GM23338 (cell line): ENCODE measurements at regions not wholly inside any gene's neighbourhood (a gene's known extent, or its start where the extent isn't known, plus 50 kb on each side); places are given as distances from the start of the nearest gene placed in this dataset.

Source experiments
- ATAC-seq: fragments of 200-7000 bp; cut with Tn5 transposase; 3 replicates; pipeline ENCODE4 v1.9.1; 2020
- DNase-seq: peaks from one replicate; pipeline ENCODE4 v3.0.0-alpha.2; 2015; ENCODE audit warnings: low spot score
- H2AFZ ChIP-seq: fragments of 200-600 bp; sonication (generic); 2 replicates; pipeline ENCODE4 v1.8.0; 2016; ENCODE audit warnings: antibody characterized with exemption, mild to moderate bottlenecking, moderate library complexity
- H3F3A ChIP-seq: fragments of 200-600 bp; sonication (generic); replicated peaks from 2 replicates; pipeline ENCODE4 v1.8.0; 2017; ENCODE audit warnings: antibody characterized with exemption, mixed run types, low read depth
- H3K27ac ChIP-seq: fragments of 200-600 bp; sonication (generic); 2 replicates; pipeline ENCODE4 v1.6.1; 2016; ENCODE audit warnings: low read depth
- H3K27me3 ChIP-seq: fragments of 200-600 bp; sonication (generic); 2 replicates; pipeline ENCODE4 v1.8.0; 2016; ENCODE audit warnings: mild to moderate bottlenecking, mixed run types, moderate library complexity; ENCODE audit not compliant: insufficient read depth
- H3K36me3 ChIP-seq: fragments of 200-600 bp; sonication (generic); 2 replicates; pipeline ENCODE4 v1.8.0; 2016; ENCODE audit warnings: mild to moderate bottlenecking; ENCODE audit not compliant: insufficient read depth
- H3K4me1 ChIP-seq: fragments of 200-600 bp; sonication (generic); 2 replicates; pipeline ENCODE4 v1.8.0; 2016; ENCODE audit warnings: mild to moderate bottlenecking, moderate library complexity; ENCODE audit not compliant: insufficient read depth
- H3K4me2 ChIP-seq: fragments of 200-600 bp; sonication (generic); 2 replicates; pipeline ENCODE4 v1.7.1; 2017; ENCODE audit warnings: mixed run types
- H3K4me3 ChIP-seq: fragments of 200-600 bp; sonication (generic); 2 replicates; pipeline ENCODE4 v1.6.1; 2016; ENCODE audit warnings: mixed run types
- H3K79me2 ChIP-seq: fragments of 200-600 bp; sonication (generic); replicated peaks from 2 replicates; pipeline ENCODE4 v1.8.0; 2017; ENCODE audit warnings: mild to moderate bottlenecking; ENCODE audit not compliant: insufficient read depth
- H3K9me2 ChIP-seq: fragments of 200-600 bp; sonication (generic); 2 replicates; pipeline ENCODE4 v1.8.0; 2017; ENCODE audit not compliant: insufficient read depth
- H4K20me1 ChIP-seq: fragments of 200-600 bp; sonication (generic); replicated peaks from 2 replicates; pipeline ENCODE4 v1.8.0; 2017; ENCODE audit warnings: mild to moderate bottlenecking; ENCODE audit not compliant: insufficient read depth
- H3K27ac Mint-ChIP-seq: 2 replicates; pipeline ENCODE4 v1.8.0; 2020; ENCODE audit warnings: inconsistent platforms, mild to moderate bottlenecking, moderate library complexity, mixed read lengths
- H3K27me3 Mint-ChIP-seq: 3 replicates; pipeline ENCODE4 v1.8.0; 2022; ENCODE audit warnings: low read depth, mild to moderate bottlenecking, moderate library complexity, mixed read lengths, inconsistent platforms; ENCODE audit not compliant: insufficient read depth, poor library complexity
- H3K36me3 Mint-ChIP-seq: 3 replicates; pipeline ENCODE4 v1.8.0; 2021; ENCODE audit warnings: low read depth, mild to moderate bottlenecking, inconsistent platforms, moderate library complexity, mixed read lengths
- H3K4me1 Mint-ChIP-seq: 3 replicates; pipeline ENCODE4 v1.8.0; 2020; ENCODE audit warnings: mild to moderate bottlenecking, inconsistent platforms, mixed read lengths
- H3K4me3 Mint-ChIP-seq: 3 replicates; pipeline ENCODE4 v1.8.0; 2021; ENCODE audit warnings: moderate library complexity, mild to moderate bottlenecking, inconsistent platforms, mixed read lengths
- H3K9me3 Mint-ChIP-seq: 3 replicates; pipeline ENCODE4 v1.8.0; 2020; ENCODE audit warnings: moderate library complexity, mild to moderate bottlenecking, inconsistent platforms, mixed read lengths
- CREB1 ChIP-seq: fragments of 250-450 bp; sonication (Bioruptor Pico); IDR thresholded peaks from 2 replicates; pipeline ENCODE4 v1.5.0; 2020; ENCODE audit warnings: low read depth, mild to moderate bottlenecking, moderate library complexity
- CTCF ChIP-seq, 2 experiments: fragments of 200-600 bp in 1 of 2; sonication (generic) in 1 of 2; conservative IDR thresholded peaks; 2 replicates each; pipeline versions ENCODE4 v1.5.1 to v1.6.1; 2016 to 2017; ENCODE audit warnings: antibody characterized with exemption in 2 of 2, low read depth in 2 of 2, mild to moderate bottlenecking in 2 of 2, moderate library complexity in 1 of 2
- ETS1 ChIP-seq: IDR thresholded peaks from 2 replicates; pipeline ENCODE4 v1.6.1; 2016; ENCODE audit warnings: antibody characterized with exemption
- EZH2 ChIP-seq: fragments of 200-600 bp; sonication (generic); IDR thresholded peaks from one replicate; pipeline ENCODE4 v1.8.0; 2017; ENCODE audit warnings: antibody characterized with exemption, mild to moderate bottlenecking, low read depth; ENCODE audit not compliant: unreplicated experiment
- EZH2phosphoT487 ChIP-seq: fragments of 200-600 bp; sonication (generic); IDR thresholded peaks from one replicate; pipeline ENCODE4 v1.8.1; 2018; ENCODE audit warnings: antibody characterized with exemption; ENCODE audit not compliant: unreplicated experiment
- JUNB ChIP-seq: IDR thresholded peaks from one replicate; pipeline ENCODE4 v1.6.1; 2016; ENCODE audit warnings: antibody characterized with exemption; ENCODE audit not compliant: unreplicated experiment
- NANOG ChIP-seq: IDR thresholded peaks from 2 replicates; pipeline ENCODE4 v1.6.1; 2016; ENCODE audit warnings: antibody characterized with exemption, borderline replicate concordance
- POLR2AphosphoS5 ChIP-seq: IDR thresholded peaks from 2 replicates; pipeline ENCODE4 v1.6.1; 2016; ENCODE audit warnings: antibody characterized with exemption, low read depth
- REST ChIP-seq: IDR thresholded peaks from one replicate; pipeline ENCODE4 v1.6.1; 2018; ENCODE audit warnings: antibody characterized with exemption; ENCODE audit not compliant: unreplicated experiment
- STAT1 ChIP-seq: IDR thresholded peaks from one replicate; pipeline ENCODE4 v1.6.1; 2016; ENCODE audit warnings: antibody characterized with exemption; ENCODE audit not compliant: unreplicated experiment
- ZNF114 ChIP-seq: fragments of 250-450 bp; sonication (Bioruptor Pico); IDR thresholded peaks from 2 replicates; pipeline ENCODE4 v1.5.0; 2020; ENCODE audit warnings: mild to moderate bottlenecking, moderate library complexity
- ZNF331 ChIP-seq: fragments of 250-450 bp; sonication (Bioruptor Pico); IDR thresholded peaks from 2 replicates; pipeline ENCODE4 v1.5.0; 2020; ENCODE audit warnings: low read depth, mild to moderate bottlenecking, moderate library complexity
- ZNF462 ChIP-seq: fragments of 250-450 bp; sonication (Bioruptor Pico); IDR thresholded peaks from 2 replicates; pipeline ENCODE4 v1.5.0; 2020; ENCODE audit warnings: mild to moderate bottlenecking, moderate library complexity

GRCh38 chr2:103506812-103507211, 745.0 kb downstream of the TMEM182 start:
- no peak overlapping the region for H3K27ac ChIP-seq
- no peaks in the 10 kb centered on the region for H3K9me2 ChIP-seq
- no peak overlapping the region for H3K4me2 ChIP-seq
- Mint-ChIP-seq H3K9me3 (no peaks in the 10 kb centered on the region), H3K4me3 (no peak overlapping the region), H3K27ac (no peak overlapping the region), H3K4me1 (no peaks in the 10 kb centered on the region), H3K27me3 (no peaks in the 10 kb centered on the region), H3K36me3 (no peaks in the 10 kb centered on the region)
- no peak for DNase-seq
- H2AFZ ChIP-seq = no peak overlapping the region
- H3K27me3 ChIP-seq = no peaks in the 10 kb centered on the region
- H3F3A ChIP-seq = no peaks in the 10 kb centered on the region
- no peaks in the 10 kb centered on the region for H4K20me1 ChIP-seq
- no peak for ATAC-seq
- H3K79me2 ChIP-seq = no peaks in the 10 kb centered on the region
- no peak overlapping the region for H3K4me3 ChIP-seq
- H3K4me1 ChIP-seq = no peaks in the 10 kb centered on the region
- TF ChIP-seq CREB1 (CRISPR knock-in tag) (no peak), STAT1 (no peak), ZNF462 (CRISPR knock-in tag) (no peak), NANOG (no peak), ZNF114 (CRISPR knock-in tag) (no peak), ZNF331 (CRISPR knock-in tag) (no peak), JUNB (no peak), CTCF (conservative IDR thresholded peaks at IDR 0.05; ENCODE audit: low read depth in 2 of 2) (no peak), POLR2AphosphoS5 (no peak), EZH2 (no peak), REST (no peak), EZH2phosphoT487 (no peak), ETS1 (no peak)
- no peaks in the 10 kb centered on the region for H3K36me3 ChIP-seq
